HAP-1 (cell line): ENCODE measurements at regions not wholly inside any gene's neighbourhood (a gene's known extent, or its start where the extent isn't known, plus 50 kb on each side); places are given as distances from the start of the nearest gene placed in this dataset.

Experiments
- DNase-seq, 2 experiments: peaks; one replicate each; pipeline ENCODE4 v3.0.0-alpha.2; 2016 to 2020; ENCODE audit warnings: low spot score in 2 of 2
- H3K27me3 ChIP-seq: fragments of 250-450 bp; sonication (Bioruptor Pico); 2 replicates; pipeline ENCODE4 v1.5.1; 2020; ENCODE audit warnings: low read depth, mild to moderate bottlenecking, moderate library complexity
- H3K36me3 ChIP-seq: fragments of 250-450 bp; sonication (Bioruptor Pico); replicated peaks from 2 replicates; pipeline ENCODE4 v1.5.1; 2020; ENCODE audit warnings: mild to moderate bottlenecking
- H3K4me1 ChIP-seq: fragments of 250-450 bp; sonication (Bioruptor Pico); 2 replicates; pipeline ENCODE4 v1.5.1; 2020; ENCODE audit warnings: mild to moderate bottlenecking
- H3K4me3 ChIP-seq: fragments of 250-450 bp; sonication (Bioruptor Pico); 2 replicates; pipeline ENCODE4 v1.5.1; 2020; ENCODE audit warnings: mild to moderate bottlenecking, moderate library complexity
- H3K9me3 ChIP-seq: fragments of 250-450 bp; sonication (Bioruptor Pico); 2 replicates; pipeline ENCODE4 v1.5.1; 2020; ENCODE audit warnings: mild to moderate bottlenecking, moderate library complexity
- in situ Hi-C: fragments of 300-500 bp; cut with MboI; formaldehyde crosslinking; loops from 3 replicates; pipeline ENCODE4 v1.14.3; 2020; ENCODE audit warnings: low sequenced_read_pairs, inconsistent platforms, mixed read lengths

GRCh38 chr1:87599569-87599968, 270.9 kb downstream of the LMO4 start:
- H3K4me1 ChIP-seq = peaks cover 8% of the 10 kb centered on the region; the same call in 1 of the 2 replicates
- H3K27me3 ChIP-seq = no peaks in the 10 kb centered on the region
- DNase-seq = no peak
- no peaks in the 10 kb centered on the region for H3K36me3 ChIP-seq
- no peaks in the 10 kb centered on the region for H3K9me3 ChIP-seq
- no peak overlapping the region for H3K4me3 ChIP-seq
- in situ Hi-C loops = no loop called here

GRCh38 chr1:87600055-87600850, 271.6 kb downstream of the LMO4 start:
- H3K4me3 ChIP-seq = no peak overlapping the region
- no peaks in the 10 kb centered on the region for H3K36me3 ChIP-seq
- H3K4me1 ChIP-seq = peaks cover under 1% of the 10 kb centered on the region; the same call in 1 of the 2 replicates
- H3K27me3 ChIP-seq = no peaks in the 10 kb centered on the region
- no peak for DNase-seq
- no peaks in the 10 kb centered on the region for H3K9me3 ChIP-seq
- in situ Hi-C loops = no loop called here

GRCh38 chr1:87600854-87601253, 272.2 kb downstream of the LMO4 start:
- no peak overlapping the region for H3K4me3 ChIP-seq
- H3K36me3 ChIP-seq = no peaks in the 10 kb centered on the region
- in situ Hi-C loops = no loop called here
- H3K9me3 ChIP-seq = 0 out of 2 replicates have a peak, but pooled peaks cover 3% of the 10 kb centered on the region
- no peak for DNase-seq
- no peaks in the 10 kb centered on the region for H3K27me3 ChIP-seq
- no peaks in the 10 kb centered on the region; the same call in 1 of the 2 replicates for H3K4me1 ChIP-seq

GRCh38 chr1:87603626-87604025, 274.9 kb downstream of the LMO4 start:
- Histone ChIP-seq H3K9me3 (0 out of 2 replicates have a peak, but pooled peaks cover 3% of the 10 kb centered on the region), H3K4me3 (no peak overlapping the region), H3K36me3 (no peaks in the 10 kb centered on the region), H3K4me1 (no peaks in the 10 kb centered on the region; the same call in 1 of the 2 replicates), H3K27me3 (no peaks in the 10 kb centered on the region)
- DNase-seq = no peak
- in situ Hi-C loops = no loop called here

GRCh38 chr1:87612956-87613355, 284.3 kb downstream of the LMO4 start:
- no peak overlapping the region for H3K4me3 ChIP-seq
- H3K9me3 ChIP-seq = no peaks in the 10 kb centered on the region
- no peaks in the 10 kb centered on the region for H3K36me3 ChIP-seq
- H3K27me3 ChIP-seq = no peaks in the 10 kb centered on the region
- no peak for DNase-seq
- in situ Hi-C loops = no loop called here
- no peaks in the 10 kb centered on the region for H3K4me1 ChIP-seq

GRCh38 chr1:87615491-87615890, 286.8 kb downstream of the LMO4 start:
- DNase-seq = no peak
- Histone ChIP-seq H3K27me3 (no peaks in the 10 kb centered on the region), H3K9me3 (no peaks in the 10 kb centered on the region), H3K4me1 (no peaks in the 10 kb centered on the region), H3K36me3 (no peaks in the 10 kb centered on the region), H3K4me3 (no peak overlapping the region)
- in situ Hi-C loops = no loop called here

- Histone ChIP-seq H3K4me3 (no peak overlapping the region), H3K4me1 (no peaks in the 10 kb centered on the region), H3K27me3 (no peaks in the 10 kb centered on the region), H3K36me3 (no peaks in the 10 kb centered on the region), H3K9me3 (no peaks in the 10 kb centered on the region; the same call in 1 of the 2 replicates)
- in situ Hi-C loops = no loop called here
- no peak for DNase-seq
Measured at GRCh38 chr1:87615901-87616300, 287.2 kb downstream of the LMO4 start.

GRCh38 chr1:87620807-87621206, 292.1 kb downstream of the LMO4 start:
- no peaks in the 10 kb centered on the region for H3K4me1 ChIP-seq
- in situ Hi-C loops = no loop called here
- DNase-seq = no peak
- H3K36me3 ChIP-seq = no peaks in the 10 kb centered on the region
- H3K27me3 ChIP-seq = no peaks in the 10 kb centered on the region
- no peaks in the 10 kb centered on the region; the same call in 1 of the 2 replicates for H3K9me3 ChIP-seq
- H3K4me3 ChIP-seq = no peak overlapping the region

GRCh38 chr1:87629673-87630072, 301.0 kb downstream of the LMO4 start:
- DNase-seq = no peak
- in situ Hi-C loops = no loop called here
- no peaks in the 10 kb centered on the region for H3K9me3 ChIP-seq
- H3K4me1 ChIP-seq = no peaks in the 10 kb centered on the region
- H3K27me3 ChIP-seq = no peaks in the 10 kb centered on the region
- no peak overlapping the region for H3K4me3 ChIP-seq
- H3K36me3 ChIP-seq = no peaks in the 10 kb centered on the region

- Histone ChIP-seq H3K9me3 (no peaks in the 10 kb centered on the region), H3K4me3 (no peak overlapping the region), H3K36me3 (no peaks in the 10 kb centered on the region), H3K4me1 (no peaks in the 10 kb centered on the region), H3K27me3 (no peaks in the 10 kb centered on the region)
- in situ Hi-C loops = no loop called here
- DNase-seq = no peak
Measured at GRCh38 chr1:87632232-87632631, 303.6 kb downstream of the LMO4 start.

GRCh38 chr1:87636198-87636892, 307.7 kb downstream of the LMO4 start:
- in situ Hi-C loops = no loop called here

GRCh38 chr1:87638636-87639035, 310.0 kb downstream of the LMO4 start:
- H3K4me3 ChIP-seq = no peak overlapping the region
- no peaks in the 10 kb centered on the region for H3K4me1 ChIP-seq
- DNase-seq = no peak
- no peaks in the 10 kb centered on the region for H3K36me3 ChIP-seq
- in situ Hi-C loops = no loop called here
- H3K9me3 ChIP-seq = no peaks in the 10 kb centered on the region
- no peaks in the 10 kb centered on the region for H3K27me3 ChIP-seq

More at GRCh38 chr1:87636198-87636892, 307.7 kb downstream of the LMO4 start:
- no peak for DNase-seq
- Histone ChIP-seq H3K36me3 (no peaks in the 10 kb centered on the region), H3K9me3 (no peaks in the 10 kb centered on the region), H3K4me3 (no peak overlapping the region), H3K27me3 (no peaks in the 10 kb centered on the region), H3K4me1 (no peaks in the 10 kb centered on the region)

- no peaks in the 10 kb centered on the region for H3K9me3 ChIP-seq
- DNase-seq = no peak
- in situ Hi-C loops = no loop called here
- H3K4me1 ChIP-seq = no peaks in the 10 kb centered on the region
- no peak overlapping the region for H3K4me3 ChIP-seq
- H3K36me3 ChIP-seq = no peaks in the 10 kb centered on the region
- no peaks in the 10 kb centered on the region for H3K27me3 ChIP-seq
Measured at GRCh38 chr1:87641996-87642395, 313.3 kb downstream of the LMO4 start.

- Histone ChIP-seq H3K4me3 (no peak overlapping the region), H3K4me1 (no peaks in the 10 kb centered on the region)
- in situ Hi-C loops = no loop called here
Measured at GRCh38 chr1:87642581-87643221, 314.0 kb downstream of the LMO4 start.

More at GRCh38 chr1:87642581-87643221, 314.0 kb downstream of the LMO4 start:
- Histone ChIP-seq H3K36me3 (no peaks in the 10 kb centered on the region), H3K27me3 (no peaks in the 10 kb centered on the region), H3K9me3 (no peaks in the 10 kb centered on the region)
- DNase-seq = no peak
